ENCODE measurements at regions not wholly inside any gene's neighbourhood (a gene's known extent, or its start where the extent isn't known, plus 50 kb on each side); places are given as distances from the start of the nearest gene placed in this dataset.

DNA sequence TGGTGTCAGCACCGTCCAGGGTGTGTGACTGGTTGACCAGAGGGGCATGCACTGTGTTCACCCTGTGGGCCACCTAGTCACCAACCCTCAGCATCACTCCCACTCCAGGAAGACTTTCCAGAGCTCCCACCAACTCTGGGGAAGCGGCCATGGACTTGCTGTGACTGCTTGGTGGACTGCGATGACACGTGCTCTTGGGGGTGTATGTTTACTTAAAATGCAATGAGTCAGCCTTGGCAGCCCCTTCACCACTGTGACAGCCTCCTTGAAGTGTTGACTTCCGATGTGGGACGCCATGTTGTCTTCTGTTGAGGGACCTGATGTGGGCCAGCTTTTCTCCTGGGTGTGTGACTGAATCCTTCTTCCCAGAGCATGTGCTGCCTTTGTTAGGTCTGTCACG, 151.1 kb upstream of the RTL1 start:
- no peak for TF ChIP-seq RFX5 (IDR thresholded peaks at IDR 0.05; ENCODE audit: low read depth, low read length)
- TF ChIP-seq, protein P1, sequence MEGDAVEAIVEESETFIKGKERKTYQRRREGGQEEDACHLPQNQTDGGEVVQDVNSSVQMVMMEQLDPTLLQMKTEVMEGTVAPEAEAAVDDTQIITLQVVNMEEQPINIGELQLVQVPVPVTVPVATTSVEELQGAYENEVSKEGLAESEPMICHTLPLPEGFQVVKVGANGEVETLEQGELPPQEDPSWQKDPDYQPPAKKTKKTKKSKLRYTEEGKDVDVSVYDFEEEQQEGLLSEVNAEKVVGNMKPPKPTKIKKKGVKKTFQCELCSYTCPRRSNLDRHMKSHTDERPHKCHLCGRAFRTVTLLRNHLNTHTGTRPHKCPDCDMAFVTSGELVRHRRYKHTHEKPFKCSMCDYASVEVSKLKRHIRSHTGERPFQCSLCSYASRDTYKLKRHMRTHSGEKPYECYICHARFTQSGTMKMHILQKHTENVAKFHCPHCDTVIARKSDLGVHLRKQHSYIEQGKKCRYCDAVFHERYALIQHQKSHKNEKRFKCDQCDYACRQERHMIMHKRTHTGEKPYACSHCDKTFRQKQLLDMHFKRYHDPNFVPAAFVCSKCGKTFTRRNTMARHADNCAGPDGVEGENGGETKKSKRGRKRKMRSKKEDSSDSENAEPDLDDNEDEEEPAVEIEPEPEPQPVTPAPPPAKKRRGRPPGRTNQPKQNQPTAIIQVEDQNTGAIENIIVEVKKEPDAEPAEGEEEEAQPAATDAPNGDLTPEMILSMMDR (conservative IDR thresholded peaks at IDR 0.05; ENCODE audit: low read depth, low read length), result no peak
- no peak for TF ChIP-seq NFE2L2 (IDR thresholded peaks at IDR 0.05; ENCODE audit: low read depth, low read length)
- no peak for TF ChIP-seq RCOR1 (IDR thresholded peaks at IDR 0.05; ENCODE audit: insufficient replicate concordance, low read length)
- TF ChIP-seq POLR2A (IDR thresholded peaks at IDR 0.05; ENCODE audit: low read depth, low read length), result no peak
- no peak for TF ChIP-seq CEBPB (IDR thresholded peaks at IDR 0.05; ENCODE audit: low read depth, low read length)
- TF ChIP-seq MXI1 (IDR thresholded peaks at IDR 0.05; ENCODE audit: borderline replicate concordance, low read depth, low read length), result no peak
- TF ChIP-seq RAD21 (IDR thresholded peaks at IDR 0.05; ENCODE audit: low read length), result no peak
- no peak for TF ChIP-seq ELK1 (IDR thresholded peaks at IDR 0.05; ENCODE audit: borderline replicate concordance, low read depth, low read length)
- TF ChIP-seq MAFK (IDR thresholded peaks at IDR 0.05; ENCODE audit: low read depth, low read length), result no peak
- TF ChIP-seq BHLHE40 (IDR thresholded peaks at IDR 0.05; ENCODE audit: low read depth, low read length), result no peak
- peak; percentile 22; the same call in 1 of the 2 replicates for TF ChIP-seq FOS (IDR thresholded peaks at IDR 0.05; ENCODE audit: low read depth, low read length)
- no peak for TF ChIP-seq SMC3 (IDR thresholded peaks at IDR 0.05; ENCODE audit: low read depth, low read length)
